ENCODE measurements at regions not wholly inside any gene's neighbourhood (a gene's known extent, or its start where the extent isn't known, plus 50 kb on each side); places are given as distances from the start of the nearest gene placed in this dataset.

- no peak for DNase-seq
Measured at GRCh38 chr18:56270671-56271250, 367.6 kb downstream of the TXNL1 start.

GRCh38 chr18:56269958-56270357 lies 368.4 kb downstream of the TXNL1 start:
- no peak for DNase-seq

- DNase-seq = no peak
Measured at GRCh38 chr18:56268952-56269351, 369.4 kb downstream of the TXNL1 start.

- DNase-seq = no peak
Measured at GRCh38 chr18:56267334-56267733, 371.1 kb downstream of the TXNL1 start.

- no peak for DNase-seq
Measured at GRCh38 chr18:56258178-56258577, 380.2 kb downstream of the TXNL1 start.

GRCh38 chr18:56257205-56257604 lies 381.2 kb downstream of the TXNL1 start:
- peak; percentile 12 for DNase-seq

GRCh38 chr18:56256659-56257058 lies 381.7 kb downstream of the TXNL1 start:
- no peak for DNase-seq

- no peak for DNase-seq
Measured at GRCh38 chr18:56255381-56255780, 383.0 kb downstream of the TXNL1 start.

GRCh38 chr18:56252456-56252855 lies 385.9 kb downstream of the TXNL1 start:
- no peak for DNase-seq

GRCh38 chr18:56248610-56249235 lies 389.7 kb downstream of the TXNL1 start:
- DNase-seq = peak; percentile 54

- no peak for DNase-seq
Measured at GRCh38 chr18:56246916-56247315, 391.5 kb downstream of the TXNL1 start.

- DNase-seq = no peak
Measured at GRCh38 chr18:56245866-56246580, 392.4 kb downstream of the TXNL1 start.

GRCh38 chr18:56240405-56240804 lies 398.0 kb downstream of the TXNL1 start:
- DNase-seq = no peak

GRCh38 chr18:56238576-56238975 lies 399.8 kb downstream of the TXNL1 start:
- DNase-seq = no peak

- peak; percentile 38 for DNase-seq
Measured at GRCh38 chr18:56235481-56236013, 402.8 kb downstream of the TXNL1 start.

- no peak for DNase-seq
Measured at GRCh38 chr18:56235071-56235470, 403.3 kb downstream of the TXNL1 start.

- no peak for DNase-seq
Measured at GRCh38 chr18:56233595-56233994, 404.8 kb downstream of the TXNL1 start.

- DNase-seq = no peak
Measured at GRCh38 chr18:56226025-56226424, 412.4 kb downstream of the TXNL1 start.

- DNase-seq = no peak
Measured at GRCh38 chr18:56224669-56225561, 413.5 kb downstream of the TXNL1 start.

- DNase-seq = no peak
Measured at GRCh38 chr18:56221195-56222065, 417.0 kb downstream of the TXNL1 start.

- DNase-seq = no peak
Measured at GRCh38 chr18:56217406-56217805, 421.0 kb downstream of the TXNL1 start.

- no peak for DNase-seq
Measured at GRCh38 chr18:56214706-56215105, 423.7 kb downstream of the TXNL1 start.

All from RPMI8226 (cell line).